CD4-positive, alpha-beta T cell (primary cell): ENCODE measurements at regions not wholly inside any gene's neighbourhood (a gene's known extent, or its start where the extent isn't known, plus 50 kb on each side); places are given as distances from the start of the nearest gene placed in this dataset.

Experiments used
- ATAC-seq: fragments of 200-7000 bp; cut with Tn5 transposase; one replicate; pipeline ENCODE4 v1.10.0; 2022; ENCODE audit warnings: mild to moderate bottlenecking; ENCODE audit not compliant: poor library complexity
- CTCF ChIA-PET: fragments of 350-600 bp; sonication (Branson Sonifier 250); formaldehyde crosslinking; loops from one replicate; lab custom pipeline; 2021; ENCODE audit warnings: antibody characterized with exemption, inconsistent platforms; lab: Charles Lee
- POLR2A ChIA-PET: fragments of 350-600 bp; sonication (Branson Sonifier 250); formaldehyde crosslinking; loops from one replicate; lab custom pipeline; 2021; ENCODE audit warnings: antibody characterized with exemption, inconsistent platforms; lab: Charles Lee
- DNase-seq, 14 experiments: peaks; one replicate each; pipeline ENCODE4 v3.0.0-alpha.2; 2013 to 2020; ENCODE audit warnings: mixed read lengths in 2 of 14
- H3K27ac ChIP-seq, 2 donors: one replicate each; pipeline versions ENCODE4 v1.5.1 to v1.7.0; 2013; ENCODE audit warnings: low read length in 2 of 2, low read depth in 1 of 2, mild to moderate bottlenecking in 1 of 2
- H3K27me3 ChIP-seq, 2 experiments: 1 replicate in 1 of 2; 2 replicates in 1 of 2; pipeline versions ENCODE4 v1.6.1 to v1.7.0; 2013; ENCODE audit warnings: low read length in 2 of 2, control low read depth in 1 of 2, mild to moderate bottlenecking in 1 of 2, moderate library complexity in 1 of 2; ENCODE audit not compliant: insufficient read depth in 2 of 2, control insufficient read depth in 1 of 2
- H3K36me3 ChIP-seq: one replicate; pipeline ENCODE4 v1.6.1; 2013; ENCODE audit warnings: low read length, control low read depth; ENCODE audit not compliant: insufficient read depth
- H3K4me1 ChIP-seq: one replicate; pipeline ENCODE4 v1.6.1; 2013; ENCODE audit warnings: low read length, control low read depth; ENCODE audit not compliant: insufficient read depth
- H3K4me3 ChIP-seq: one replicate; pipeline ENCODE4 v1.5.1; 2013; ENCODE audit warnings: mild to moderate bottlenecking, low read length, moderate library complexity
- H3K9me3 ChIP-seq, 2 experiments: 1 replicate in 1 of 2; 2 replicates in 1 of 2; pipeline versions ENCODE4 v1.6.1 to v1.7.0; 2013; ENCODE audit warnings: low read length in 2 of 2, mild to moderate bottlenecking in 2 of 2, control low read depth in 1 of 2, moderate library complexity in 1 of 2; ENCODE audit not compliant: control insufficient read depth in 1 of 2, insufficient read depth in 1 of 2
- H3K27ac Mint-ChIP-seq: one replicate; pipeline ENCODE4 v1.8.0; 2020; ENCODE audit warnings: mixed read lengths
- H3K27me3 Mint-ChIP-seq: one replicate; pipeline ENCODE4 v1.8.0; 2021; ENCODE audit warnings: mixed read lengths
- H3K36me3 Mint-ChIP-seq: one replicate; pipeline ENCODE4 v1.8.0; 2021; ENCODE audit warnings: low read depth, mixed read lengths
- H3K4me1 Mint-ChIP-seq: one replicate; pipeline ENCODE4 v1.8.0; 2021; ENCODE audit warnings: low read depth, mixed read lengths
- H3K4me3 Mint-ChIP-seq: one replicate; pipeline ENCODE4 v1.8.0; 2020; ENCODE audit warnings: mild to moderate bottlenecking, mixed read lengths
- H3K9me3 Mint-ChIP-seq: one replicate; pipeline ENCODE4 v1.8.0; 2020; ENCODE audit warnings: mixed read lengths
- intact Hi-C, 2 experiments: fragments of 100-400 bp; cut with DNase I in 1 of 2; cut with micrococcal nuclease in 1 of 2; formaldehyde crosslinking; loops; one replicate each; pipeline versions ENCODE4 v1.15.1 to v1.9.0; 2023 to 2025; cut with DNase I, micrococcal nuclease
- TF ChIP-seq, protein P1 (sequence below): fragments of 200-600 bp; IDR thresholded peaks from one replicate; pipeline ENCODE4 v1.8.0; 2022; ENCODE audit warnings: antibody characterized with exemption, mild to moderate bottlenecking

DNA sequence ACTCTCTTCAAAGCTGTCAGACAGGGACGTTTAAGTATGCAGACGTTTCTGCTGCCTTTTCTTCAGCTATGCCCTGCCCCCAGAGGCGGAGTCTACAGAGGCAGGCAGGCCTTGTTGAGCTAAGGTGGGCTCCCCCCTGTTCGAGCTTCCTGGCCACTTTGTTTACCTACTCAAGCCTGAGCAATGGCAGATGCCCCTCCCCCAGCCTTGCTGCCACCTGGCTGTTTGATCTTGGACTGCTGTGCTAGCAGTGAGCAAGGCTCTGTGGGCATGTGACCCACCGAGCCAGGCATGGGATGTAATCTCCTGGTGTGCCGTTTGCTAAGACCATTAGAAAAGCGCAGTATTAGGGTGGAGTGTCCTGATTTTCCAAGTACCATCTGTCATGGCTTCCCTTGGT, 900.4 kb upstream of the MDGA2 start:
- H3K36me3 Mint-ChIP-seq, result no peaks in the 10 kb centered on the region
- TF ChIP-seq, protein P1, sequence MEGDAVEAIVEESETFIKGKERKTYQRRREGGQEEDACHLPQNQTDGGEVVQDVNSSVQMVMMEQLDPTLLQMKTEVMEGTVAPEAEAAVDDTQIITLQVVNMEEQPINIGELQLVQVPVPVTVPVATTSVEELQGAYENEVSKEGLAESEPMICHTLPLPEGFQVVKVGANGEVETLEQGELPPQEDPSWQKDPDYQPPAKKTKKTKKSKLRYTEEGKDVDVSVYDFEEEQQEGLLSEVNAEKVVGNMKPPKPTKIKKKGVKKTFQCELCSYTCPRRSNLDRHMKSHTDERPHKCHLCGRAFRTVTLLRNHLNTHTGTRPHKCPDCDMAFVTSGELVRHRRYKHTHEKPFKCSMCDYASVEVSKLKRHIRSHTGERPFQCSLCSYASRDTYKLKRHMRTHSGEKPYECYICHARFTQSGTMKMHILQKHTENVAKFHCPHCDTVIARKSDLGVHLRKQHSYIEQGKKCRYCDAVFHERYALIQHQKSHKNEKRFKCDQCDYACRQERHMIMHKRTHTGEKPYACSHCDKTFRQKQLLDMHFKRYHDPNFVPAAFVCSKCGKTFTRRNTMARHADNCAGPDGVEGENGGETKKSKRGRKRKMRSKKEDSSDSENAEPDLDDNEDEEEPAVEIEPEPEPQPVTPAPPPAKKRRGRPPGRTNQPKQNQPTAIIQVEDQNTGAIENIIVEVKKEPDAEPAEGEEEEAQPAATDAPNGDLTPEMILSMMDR, result no peak
- CTCF ChIA-PET, result no interaction called here
- Histone ChIP-seq H3K4me3 (no peak overlapping the region), H3K9me3 (peaks cover 0 to 6% of the 10 kb centered on the region in 2 experiments), H3K4me1 (no peaks in the 10 kb centered on the region), H3K27ac (no peak overlapping the region), H3K27me3 (no peaks in the 10 kb centered on the region), H3K36me3 (no peaks in the 10 kb centered on the region)
- POLR2A ChIA-PET, result no interaction called here
- intact Hi-C loops, result no loop called here
- no peak overlapping the region for H3K4me3 Mint-ChIP-seq
- H3K27ac Mint-ChIP-seq, result no peak overlapping the region
- DNase-seq (no peak), ATAC-seq (no peak)
- no peaks in the 10 kb centered on the region for H3K4me1 Mint-ChIP-seq
- no peaks in the 10 kb centered on the region for H3K27me3 Mint-ChIP-seq
- H3K9me3 Mint-ChIP-seq, result peaks cover 11% of the 10 kb centered on the region

DNA sequence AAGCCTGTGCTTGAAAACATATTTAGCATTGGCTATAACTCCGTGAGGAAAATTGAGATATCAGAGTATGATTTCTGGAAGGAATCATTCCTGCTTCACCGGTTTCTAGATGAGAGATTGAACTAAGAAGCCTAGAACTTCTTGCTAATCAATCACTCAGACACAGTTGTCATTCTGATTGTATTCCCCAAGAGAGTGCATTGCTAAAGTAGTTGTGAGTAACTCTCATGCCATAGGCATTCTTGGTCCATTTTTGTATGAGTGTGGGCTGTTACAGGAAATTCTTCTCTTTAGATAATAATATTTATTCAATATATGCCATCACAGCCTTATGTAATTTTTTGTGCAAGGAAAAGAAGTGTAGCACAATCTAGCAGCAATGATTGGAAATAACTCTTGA, 893.3 kb upstream of the MDGA2 start:
- CTCF ChIA-PET, result no interaction called here
- Mint-ChIP-seq H3K36me3 (no peaks in the 10 kb centered on the region), H3K4me3 (no peak overlapping the region), H3K27me3 (no peaks in the 10 kb centered on the region), H3K9me3 (peaks cover 7% of the 10 kb centered on the region), H3K27ac (no peak overlapping the region), H3K4me1 (no peaks in the 10 kb centered on the region)
- Histone ChIP-seq H3K4me1 (no peaks in the 10 kb centered on the region), H3K27me3 (no peaks in the 10 kb centered on the region), H3K27ac (no peak overlapping the region), H3K9me3 (no peaks in the 10 kb centered on the region), H3K36me3 (no peaks in the 10 kb centered on the region), H3K4me3 (no peak overlapping the region)
- DNase-seq (no peak), ATAC-seq (no peak)
- POLR2A ChIA-PET, result no interaction called here
- TF ChIP-seq, protein P1, result no peak
- intact Hi-C loops, result no loop called here

DNA sequence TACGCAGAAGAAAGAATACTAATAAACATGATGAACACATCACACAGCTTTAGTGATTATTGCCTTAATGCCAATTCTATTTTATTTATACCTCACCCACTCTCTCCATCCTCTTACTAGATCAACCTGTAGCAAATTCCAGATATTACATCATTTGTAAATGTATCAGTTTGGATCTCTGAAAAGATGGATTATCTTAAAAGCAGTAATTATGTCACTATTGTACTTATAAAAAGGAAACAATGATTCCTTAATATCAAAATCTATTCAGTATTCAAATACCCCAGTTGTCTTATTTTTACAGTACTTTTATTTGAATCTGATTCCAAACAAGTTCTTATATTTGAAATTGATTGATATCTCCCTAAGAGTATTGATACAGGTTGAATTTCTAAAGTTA, 892.8 kb upstream of the MDGA2 start:
- intact Hi-C loops, result no loop called here
- H3K27ac Mint-ChIP-seq, result no peak overlapping the region
- DNase-seq (no peak), ATAC-seq (no peak)
- CTCF ChIA-PET, result no interaction called here
- Histone ChIP-seq H3K36me3 (no peaks in the 10 kb centered on the region), H3K27ac (no peak overlapping the region), H3K9me3 (no peaks in the 10 kb centered on the region), H3K4me3 (no peak overlapping the region), H3K4me1 (no peaks in the 10 kb centered on the region), H3K27me3 (no peaks in the 10 kb centered on the region)
- POLR2A ChIA-PET, result no interaction called here
- no peaks in the 10 kb centered on the region for H3K27me3 Mint-ChIP-seq
- H3K4me1 Mint-ChIP-seq, result no peaks in the 10 kb centered on the region
- H3K36me3 Mint-ChIP-seq, result no peaks in the 10 kb centered on the region
- H3K4me3 Mint-ChIP-seq, result no peak overlapping the region
- TF ChIP-seq, protein P1, result no peak
- peaks cover 11% of the 10 kb centered on the region for H3K9me3 Mint-ChIP-seq
